GM19468 (cell line): ENCODE measurements at regions not wholly inside any gene's neighbourhood (a gene's known extent, or its start where the extent isn't known, plus 50 kb on each side); places are given as distances from the start of the nearest gene placed in this dataset.

ENCODE experiments used
- ATAC-seq: cut with Tn5 transposase; IDR thresholded peaks from one replicate; pipeline ENCODE4 v1.9.1; 2021; ENCODE audit warnings: mild to moderate bottlenecking, moderate library complexity, moderate number of reproducible peaks; ENCODE audit not compliant: unreplicated experiment; ENCODE audit errors: extremely low read depth

DNA sequence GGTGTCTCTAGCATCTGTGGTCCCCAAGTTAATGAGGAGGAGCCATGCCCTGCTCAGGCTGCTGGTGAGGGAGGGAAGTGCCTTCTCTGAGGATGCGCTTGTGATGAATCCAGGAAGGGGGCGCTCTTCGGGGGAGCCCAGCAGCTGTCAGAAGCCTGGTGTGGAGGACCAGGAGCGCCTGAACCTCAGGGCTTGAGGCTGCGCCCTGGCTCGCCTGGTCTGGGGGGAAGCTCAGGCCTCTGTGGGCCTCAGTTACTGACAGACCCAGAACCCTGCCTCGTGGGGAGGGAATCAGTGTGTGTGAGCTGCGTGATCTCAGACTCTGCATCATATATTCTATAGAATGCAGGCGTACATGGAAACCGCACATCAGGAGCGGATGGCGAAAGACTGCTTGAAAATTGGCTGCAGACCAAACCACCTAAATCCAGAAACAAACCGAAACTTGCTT lies 126.1 kb downstream of the SEC14L1 start:
- no peak for ATAC-seq

DNA sequence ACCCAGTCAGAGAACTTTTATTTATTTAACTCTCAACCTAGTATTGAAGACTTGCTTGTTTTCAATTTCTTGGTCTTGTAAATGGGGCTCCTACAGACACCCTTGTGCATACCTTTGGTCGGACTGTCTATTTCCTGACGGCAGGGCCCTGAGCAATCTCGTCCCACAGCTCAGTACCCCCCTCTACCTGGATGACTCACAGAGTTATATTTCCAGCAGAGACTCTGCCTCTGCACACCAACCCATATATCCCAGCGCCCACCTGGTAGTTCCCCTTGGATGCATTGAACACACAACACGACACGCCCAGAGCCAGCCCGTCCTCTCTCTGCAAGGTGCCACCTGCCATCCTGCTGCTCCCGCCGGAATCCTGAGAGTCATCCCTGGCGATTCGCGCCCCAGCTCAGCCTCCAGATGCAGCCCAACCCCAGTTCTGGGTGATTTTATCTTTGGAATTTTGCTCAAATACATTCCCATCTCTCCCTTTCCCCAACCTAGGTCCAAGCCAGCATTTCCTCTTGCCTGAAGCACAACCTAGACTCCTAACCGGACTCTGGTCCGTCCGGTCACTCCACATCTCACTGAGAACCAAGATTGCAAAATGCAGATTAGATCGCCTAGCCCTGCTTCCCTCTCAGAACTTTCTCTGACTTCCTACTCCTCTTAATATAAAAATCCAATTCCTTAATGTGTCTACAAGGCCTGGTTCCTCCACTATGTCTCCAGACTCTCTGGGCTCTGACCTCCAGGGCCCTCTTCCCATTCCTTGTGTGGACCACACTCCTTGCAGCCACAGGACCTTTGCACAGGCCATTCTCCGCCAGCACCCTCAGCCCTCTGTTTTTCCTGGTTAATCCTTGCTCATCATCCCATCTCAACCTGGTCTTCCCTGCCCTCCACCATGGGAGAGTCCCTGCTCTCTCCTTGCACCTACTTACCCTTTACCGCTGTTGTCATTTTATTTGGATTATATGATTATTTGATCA lies 129.2 kb downstream of the SEC14L1 start:
- ATAC-seq = no peak

DNA sequence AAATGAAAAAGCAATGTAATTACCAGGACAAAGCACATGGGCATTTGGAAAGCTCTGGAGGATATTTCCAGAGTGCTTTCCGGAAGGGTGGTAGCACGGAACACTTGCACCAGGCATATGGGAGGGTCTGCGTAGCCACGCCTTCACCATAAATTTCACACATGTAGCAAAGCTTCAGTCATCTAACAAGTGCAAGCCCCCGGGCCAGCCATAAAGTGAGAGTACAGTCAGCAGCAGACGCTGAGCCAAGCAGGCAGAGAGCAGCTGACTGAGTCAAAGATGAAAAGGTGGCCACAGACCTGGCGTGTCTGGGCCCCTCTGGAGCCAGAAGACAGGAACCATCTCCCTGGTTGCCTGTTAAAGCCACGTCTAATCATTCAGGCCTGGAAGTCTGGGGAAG lies 130.6 kb downstream of the SEC14L1 start:
- ATAC-seq = no peak

DNA sequence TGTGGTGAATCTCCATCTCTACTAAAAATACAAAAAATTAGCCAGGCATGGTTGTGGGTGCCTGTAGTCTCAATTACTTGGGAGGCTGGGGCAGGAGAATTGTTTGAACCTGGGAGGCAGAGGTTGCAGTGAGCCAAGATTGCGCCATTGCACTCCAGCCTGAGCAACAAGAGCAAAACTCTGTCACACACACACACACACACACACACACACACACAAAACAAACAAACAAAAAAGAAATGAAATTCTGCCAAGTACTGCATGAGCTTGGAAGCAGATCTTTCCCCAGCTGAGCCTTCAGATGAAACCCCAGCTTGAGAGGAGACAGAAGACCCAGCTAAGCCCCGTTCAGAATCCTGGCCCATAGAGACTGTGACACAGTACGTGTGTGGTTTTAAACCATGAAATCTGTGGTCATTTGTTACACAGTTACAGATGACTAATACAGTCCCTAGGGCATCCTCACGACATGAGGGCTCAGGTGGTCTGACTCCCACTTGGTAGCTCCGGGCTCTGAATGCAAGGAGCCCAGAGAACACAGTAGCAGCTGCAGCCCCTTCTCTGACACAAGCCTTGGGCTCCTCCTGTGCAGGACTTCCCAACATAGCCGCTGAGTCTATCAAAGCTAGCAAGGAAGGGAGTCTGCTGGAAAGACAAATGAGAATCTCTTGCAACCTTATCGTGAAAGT lies 132.8 kb downstream of the SEC14L1 start:
- ATAC-seq = no peak

DNA sequence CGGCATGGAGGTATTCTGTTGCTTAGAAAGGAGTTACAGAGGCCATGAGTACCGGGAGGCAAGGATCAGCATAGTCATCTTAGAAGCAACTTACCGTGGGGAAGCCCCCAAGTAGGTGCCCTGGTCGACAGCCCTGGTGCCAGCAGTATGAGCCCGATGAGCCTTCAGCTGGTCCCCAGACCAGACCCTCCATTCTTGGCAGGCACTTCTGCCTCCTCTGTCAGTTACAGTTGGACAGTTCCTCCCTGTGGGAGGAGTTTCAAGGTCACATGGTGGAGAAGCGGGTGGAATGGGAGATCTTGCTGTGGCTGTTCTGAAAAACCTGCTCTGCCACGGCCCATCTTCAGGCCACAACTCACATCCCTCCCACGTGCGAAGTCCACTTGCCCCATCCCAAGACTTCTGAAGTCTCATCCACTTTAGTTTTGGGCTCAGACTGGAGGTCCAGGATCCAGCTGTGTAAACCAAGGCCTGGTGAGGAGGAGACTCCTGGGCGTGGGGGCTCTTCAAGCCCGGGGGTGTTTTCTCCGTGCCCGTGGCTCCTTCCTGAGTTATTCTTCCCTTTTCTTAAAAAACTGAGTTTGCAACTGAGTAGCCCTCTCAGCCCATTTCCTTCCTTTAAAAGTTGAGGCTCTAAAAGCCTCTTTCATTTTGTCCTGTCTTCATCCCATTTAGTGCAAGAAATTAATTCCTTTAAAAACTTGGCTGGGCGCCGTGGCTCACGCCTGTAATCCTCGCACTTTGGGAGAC lies 133.5 kb downstream of the SEC14L1 start:
- ATAC-seq = no peak

DNA sequence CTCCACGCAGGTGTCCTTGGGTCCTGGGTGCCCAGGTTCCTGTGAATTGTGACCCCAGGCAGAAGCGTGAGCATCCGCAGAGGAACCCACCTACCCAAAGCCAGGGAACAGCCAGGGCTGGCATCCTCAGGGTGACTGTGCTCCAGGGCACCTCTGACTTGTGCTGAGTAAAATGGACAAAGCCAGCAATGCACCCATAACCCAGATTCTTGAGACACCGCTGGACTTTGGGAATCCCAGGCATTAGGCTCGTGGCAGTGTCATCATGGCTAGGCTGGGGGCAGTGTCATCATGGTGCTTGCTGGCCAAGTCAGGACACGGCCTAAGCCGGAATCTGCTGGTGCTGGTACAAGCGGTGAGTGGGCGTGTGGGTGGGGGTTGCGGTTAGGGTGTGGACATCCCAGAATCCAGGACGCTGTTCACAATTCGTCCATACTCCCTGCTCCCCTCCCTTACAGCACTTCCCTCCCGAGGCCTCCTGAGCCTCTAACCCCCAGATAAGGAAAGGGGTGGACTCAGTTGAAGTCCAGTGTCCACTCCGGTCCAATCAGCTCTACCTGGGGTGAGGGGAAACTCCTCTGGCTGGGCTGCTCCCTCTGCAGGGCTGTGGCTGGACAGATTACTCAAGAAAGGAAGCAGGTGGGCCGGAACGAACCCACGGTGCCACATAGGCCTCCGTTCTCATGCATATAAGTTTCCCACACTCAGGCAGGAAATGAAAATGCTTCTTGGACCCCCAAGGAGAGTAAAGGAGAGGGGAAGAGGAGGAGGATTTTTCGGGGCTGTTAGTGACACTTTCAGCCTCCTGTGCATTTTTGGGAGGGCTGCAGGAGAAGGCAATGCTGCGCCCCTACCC lies 138.9 kb downstream of the SEC14L1 start:
- no peak for ATAC-seq

DNA sequence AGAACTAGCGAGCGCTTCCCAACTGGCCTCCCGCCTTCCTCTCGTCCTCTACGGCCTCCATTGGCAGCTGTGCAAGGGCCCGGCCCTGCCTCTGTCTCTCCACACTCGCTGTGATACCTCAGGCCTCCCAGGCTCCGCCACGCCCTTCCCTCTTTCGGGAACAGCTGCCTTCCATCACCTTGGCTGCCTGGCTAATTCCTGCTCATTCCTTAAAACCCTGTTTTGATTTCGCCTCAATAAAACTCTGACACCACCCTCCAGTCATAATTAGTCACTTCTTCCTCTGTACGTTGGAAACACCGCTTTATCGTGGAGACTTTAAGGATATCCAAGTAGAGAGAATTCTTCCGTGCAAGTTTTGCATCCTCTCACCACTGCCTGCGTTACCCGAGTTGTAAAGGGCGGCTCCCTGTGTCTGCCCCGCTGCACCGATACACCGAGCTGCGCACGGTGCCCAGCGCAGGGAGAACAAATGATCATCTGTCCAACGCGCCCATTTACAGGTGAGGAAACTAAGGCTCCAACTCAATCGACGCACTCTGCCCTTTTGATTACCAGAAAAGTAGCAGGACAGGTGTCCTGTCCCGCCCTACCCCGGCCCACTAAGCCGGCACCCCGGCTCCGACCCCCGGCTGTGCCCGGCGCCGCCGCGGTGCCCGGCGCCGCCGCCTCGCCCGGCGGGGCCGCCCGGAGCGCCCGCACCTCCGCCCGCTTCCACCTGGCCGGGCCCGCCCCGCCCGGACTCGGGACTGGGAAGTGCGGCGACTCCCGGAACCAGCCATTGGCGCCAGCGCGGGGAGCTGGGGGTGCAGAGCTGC lies 139.7 kb downstream of the SEC14L1 start:
- ATAC-seq = no peak

DNA sequence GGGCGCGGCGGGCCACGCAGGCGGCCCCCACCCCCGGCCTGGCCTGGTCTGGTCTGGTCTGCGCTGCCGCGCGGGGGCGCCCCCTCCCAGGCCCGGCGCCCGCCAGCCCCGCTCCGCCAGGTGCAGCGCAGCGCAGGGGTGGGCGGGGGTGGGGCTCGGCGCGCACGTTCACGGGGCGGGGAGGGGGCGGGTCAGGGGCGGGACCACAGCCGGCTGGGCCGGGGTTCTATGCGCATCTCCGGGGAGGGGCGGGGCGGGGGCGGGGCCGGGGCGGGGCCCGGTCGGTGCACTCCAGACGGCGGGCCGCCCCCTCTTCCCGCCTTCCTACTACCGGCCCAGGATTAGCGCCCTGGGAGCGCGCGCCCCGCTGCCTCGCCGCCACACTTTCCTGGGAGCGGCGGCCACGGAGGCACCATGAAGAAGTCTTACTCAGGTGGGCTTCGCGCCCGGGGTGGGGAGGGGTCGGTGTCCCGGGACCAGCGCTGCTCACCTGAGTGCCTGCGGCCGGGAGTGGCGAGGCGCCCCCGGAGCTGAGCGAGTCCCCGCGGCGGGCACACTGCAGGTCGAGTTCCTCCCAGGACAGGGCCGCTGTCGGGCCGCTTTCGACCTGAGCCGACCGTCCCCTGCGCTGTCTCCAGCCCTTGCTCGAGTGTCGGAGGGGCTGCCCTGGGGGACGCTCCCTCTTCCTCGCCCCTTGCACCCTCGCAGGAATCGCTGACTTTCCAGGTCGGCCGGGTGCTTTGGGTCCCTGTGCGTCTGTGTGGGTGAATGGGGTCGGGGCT lies 140.5 kb downstream of the SEC14L1 start:
- ATAC-seq = peak; percentile 26

DNA sequence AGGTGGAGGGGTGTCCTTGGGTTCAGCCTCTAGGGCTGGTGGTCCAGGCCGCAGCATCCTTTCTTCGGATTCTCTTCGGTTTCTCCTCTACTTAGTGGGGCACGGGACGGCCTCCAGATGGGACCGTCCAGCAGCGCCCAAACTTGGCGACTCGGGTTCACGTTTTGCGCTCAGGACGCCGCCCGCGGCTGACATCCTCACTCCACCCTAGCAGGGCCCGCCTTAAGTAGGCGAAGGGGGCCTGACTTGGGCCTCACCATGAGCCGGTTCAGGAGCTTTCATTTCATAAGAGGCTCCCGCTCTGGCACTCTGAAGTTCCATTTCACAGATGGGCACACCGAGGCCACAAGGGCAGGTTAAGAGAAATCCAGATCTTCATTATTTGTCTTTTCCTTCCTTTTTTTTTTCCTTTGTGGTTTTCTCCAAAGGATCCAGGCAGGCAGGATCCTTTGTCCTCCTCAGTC lies 141.2 kb downstream of the SEC14L1 start:
- no peak for ATAC-seq

DNA sequence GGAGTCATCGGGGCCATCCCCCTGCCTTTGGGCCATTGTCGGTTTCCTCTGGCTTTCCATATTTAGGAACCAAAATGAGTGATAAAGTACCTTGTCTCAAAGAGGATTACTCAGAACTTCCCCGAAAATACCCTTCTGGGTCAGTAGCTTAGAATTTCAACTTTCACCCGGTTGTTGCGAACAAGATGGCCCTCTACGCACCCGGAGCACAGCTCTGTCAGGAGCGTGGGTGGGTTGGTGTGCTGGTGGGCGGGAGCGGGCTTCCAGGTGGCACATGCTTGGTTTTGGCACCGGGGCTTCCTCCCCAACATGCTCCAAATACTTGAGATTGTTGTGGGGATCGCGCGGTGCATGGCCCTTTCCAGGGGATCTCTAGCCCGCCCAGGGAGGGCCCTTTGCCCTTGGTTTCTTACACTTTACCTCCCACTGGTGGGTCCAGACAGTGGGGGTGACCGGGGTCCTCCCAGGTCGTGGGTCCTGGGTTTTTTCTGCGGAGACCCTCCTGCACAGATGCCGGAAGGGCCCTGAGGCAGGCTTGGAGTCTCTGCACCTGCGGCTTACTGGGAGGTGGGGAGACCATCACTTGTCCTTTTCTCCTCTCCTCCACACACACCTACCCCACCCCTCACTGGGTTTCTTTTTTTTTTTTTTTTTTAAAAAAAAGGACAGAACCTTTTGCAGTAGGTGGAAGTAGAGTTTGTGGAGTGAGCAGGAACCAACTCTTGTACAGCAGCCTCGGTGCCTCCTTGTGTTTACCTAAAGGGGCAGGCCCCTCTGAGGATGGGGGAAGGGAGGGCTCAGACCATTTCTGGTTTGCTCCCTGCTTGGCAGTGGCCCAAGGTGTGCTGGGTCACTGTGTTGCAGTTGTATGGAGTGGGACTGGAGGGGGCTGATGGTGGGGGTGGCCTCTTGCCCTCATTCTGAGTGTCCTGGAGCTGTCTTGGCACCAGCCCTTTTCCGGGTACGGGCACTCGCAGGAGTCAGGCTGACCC lies 142.1 kb downstream of the SEC14L1 start:
- ATAC-seq = no peak

DNA sequence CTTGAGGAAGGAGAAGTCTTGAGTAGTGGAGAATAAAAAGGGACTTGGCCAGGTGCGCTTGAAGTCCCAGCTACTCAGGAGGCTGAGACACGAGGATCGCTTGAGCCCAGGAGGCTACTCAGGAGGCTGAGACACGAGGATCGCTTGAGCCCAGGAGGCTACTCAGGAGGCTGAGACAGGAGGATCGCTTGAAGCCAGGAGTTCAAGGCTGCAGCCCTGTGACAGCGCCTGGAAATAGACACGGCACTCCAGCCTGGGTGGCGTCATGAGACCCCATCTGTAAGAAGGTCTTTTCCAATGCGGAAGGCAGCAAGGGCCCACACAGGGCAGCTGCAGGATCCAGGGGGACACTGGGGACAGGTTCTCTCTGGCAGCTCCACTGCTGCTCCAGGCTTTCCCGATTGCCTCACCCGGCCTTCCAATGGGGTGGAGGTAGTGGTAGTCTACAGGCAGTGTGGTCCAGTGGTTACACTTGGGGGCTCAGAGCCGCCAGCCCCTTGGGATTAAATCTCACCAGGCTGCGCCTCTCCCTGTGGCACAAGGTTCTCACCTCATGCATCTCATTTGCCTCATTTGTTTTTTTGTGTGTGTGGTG lies 143.4 kb downstream of the SEC14L1 start:
- no peak for ATAC-seq

DNA sequence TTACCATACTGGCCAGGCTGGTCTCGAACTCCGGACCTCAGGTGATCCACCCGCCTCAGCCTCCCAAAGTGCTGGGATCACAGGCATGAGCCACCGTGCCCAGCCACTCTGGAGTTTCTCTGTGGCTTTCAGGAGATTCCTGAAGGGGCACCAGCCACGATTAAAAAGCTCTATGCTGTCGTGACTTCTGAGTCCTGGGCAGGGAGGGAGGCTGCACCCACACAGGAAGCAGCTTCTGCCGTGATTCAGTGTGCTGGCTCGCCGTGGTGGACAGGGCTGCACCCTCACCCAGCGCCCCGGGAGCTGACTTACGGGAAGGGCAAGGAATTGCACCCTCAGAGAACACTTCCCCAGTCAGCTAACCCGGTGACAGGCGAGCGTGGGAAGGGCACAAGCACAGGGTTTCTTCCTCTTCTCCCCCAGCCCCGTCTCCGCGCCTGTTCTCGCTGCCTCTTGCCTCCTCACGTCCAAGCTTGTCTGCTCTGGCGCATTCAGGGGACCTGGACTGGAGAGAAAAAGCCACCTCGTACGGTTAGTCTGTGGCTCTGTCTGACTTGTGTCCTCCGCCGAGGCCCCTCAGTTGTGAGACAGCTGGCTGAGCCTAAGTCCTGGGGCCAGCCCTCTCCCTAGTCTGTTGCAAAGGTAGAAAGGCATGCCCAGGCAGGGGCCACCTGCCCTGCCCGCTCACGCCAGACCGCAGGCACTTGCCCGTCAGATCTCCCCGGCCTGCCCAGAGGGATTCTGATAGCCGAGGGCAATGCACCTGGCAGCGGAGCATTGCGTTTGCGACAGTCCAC lies 145.0 kb downstream of the SEC14L1 start:
- ATAC-seq = no peak

DNA sequence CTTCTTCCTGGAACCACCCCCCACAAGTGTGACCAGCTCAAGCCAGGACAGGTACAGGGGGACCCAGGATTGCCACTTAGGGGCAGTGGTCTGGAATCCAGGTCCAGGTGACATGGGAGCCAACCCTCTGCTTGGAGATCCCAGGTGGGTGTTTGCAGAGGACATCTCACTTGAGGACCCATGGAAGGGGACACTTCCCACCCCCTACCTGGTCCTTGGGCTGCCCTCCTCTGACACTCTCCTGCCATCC lies 145.5 kb downstream of the SEC14L1 start:
- ATAC-seq = no peak

DNA sequence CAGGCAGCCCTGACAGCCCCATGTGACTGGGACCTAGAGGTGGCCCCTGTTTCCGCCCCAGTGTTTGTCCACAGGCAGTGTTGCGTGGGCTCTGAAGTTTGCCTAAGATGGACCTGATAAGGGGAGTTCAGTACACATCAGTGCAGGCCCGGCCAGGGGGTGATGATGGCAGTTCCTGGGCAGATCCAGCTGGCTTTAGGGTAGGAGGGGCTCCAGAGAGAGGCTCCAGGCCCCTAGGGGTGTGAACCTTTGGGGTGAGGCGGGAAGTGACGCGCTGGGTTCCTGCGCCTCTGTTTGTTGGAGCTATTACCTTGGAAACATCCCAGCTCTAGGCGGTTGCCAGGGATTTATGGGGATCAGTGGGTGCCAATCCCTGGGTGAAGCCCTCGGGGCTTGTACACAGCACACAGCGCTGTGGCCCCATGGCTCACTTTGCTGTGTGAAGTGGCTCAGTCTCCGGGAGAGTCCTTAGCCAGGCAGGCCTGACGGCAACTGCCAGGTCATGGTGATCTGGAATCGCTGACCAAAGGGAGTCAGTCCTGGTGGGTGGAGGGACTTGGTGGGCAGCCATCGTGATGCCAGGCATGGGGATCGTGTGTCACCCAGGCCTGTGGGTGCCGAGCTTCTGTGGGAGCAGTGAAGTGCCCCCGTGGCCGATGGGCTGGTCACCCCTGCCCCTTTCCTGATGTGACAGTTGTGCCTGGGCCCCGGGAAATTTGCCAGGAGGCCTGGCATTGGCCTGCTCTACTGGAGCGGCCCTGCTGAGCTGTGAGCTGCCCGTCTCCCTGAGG lies 146.1 kb downstream of the SEC14L1 start:
- ATAC-seq = no peak

DNA sequence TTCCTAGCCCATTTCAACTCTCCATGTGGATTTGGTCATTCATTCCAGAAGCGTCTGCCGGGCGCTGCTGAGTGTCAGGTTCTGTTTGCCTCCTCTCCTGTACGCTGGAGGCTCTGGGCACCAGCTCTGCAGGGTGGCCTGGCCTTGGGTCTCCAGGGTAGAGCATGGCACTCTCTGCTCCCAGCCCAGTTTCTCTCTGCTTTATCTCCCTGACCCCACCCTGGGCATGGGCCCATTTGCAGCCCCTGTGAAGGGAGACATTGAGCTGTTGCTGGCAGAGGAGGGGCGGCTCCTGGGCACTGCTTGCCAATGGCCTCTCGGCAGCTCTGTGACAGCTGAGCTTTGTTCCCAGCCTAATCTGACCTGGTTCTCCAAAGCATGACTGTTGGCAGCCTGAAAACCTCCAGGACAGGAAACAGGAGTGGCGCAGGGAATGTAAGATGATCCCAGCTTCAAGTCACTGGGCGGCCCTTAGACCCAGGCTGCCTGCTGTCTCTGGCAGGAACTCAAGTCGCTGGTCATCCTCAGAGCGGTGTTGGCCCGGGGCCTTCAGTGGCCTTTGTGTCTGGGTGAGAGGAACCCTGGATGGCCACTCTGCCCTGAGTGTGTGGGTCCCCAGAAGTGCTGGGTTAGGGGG lies 146.8 kb downstream of the SEC14L1 start:
- no peak for ATAC-seq
